HL-60 (cell line): ENCODE measurements at regions not wholly inside any gene's neighbourhood (a gene's known extent, or its start where the extent isn't known, plus 50 kb on each side); places are given as distances from the start of the nearest gene placed in this dataset.

Source experiments
- DNase-seq, 2 experiments: peaks; one replicate each; pipeline ENCODE4 v3.0.0-alpha.2; 2010 to 2020; ENCODE audit warnings: low read depth in 1 of 2, low spot score in 1 of 2
- H3K27ac ChIP-seq: fragments of 250-450 bp; sonication (Bioruptor Pico); replicated peaks from 2 replicates; pipeline ENCODE4 v1.5.1; 2020; ENCODE audit warnings: mild to moderate bottlenecking, moderate library complexity
- H3K27me3 ChIP-seq: fragments of 250-450 bp; sonication (Bioruptor Pico); 2 replicates; pipeline ENCODE4 v1.5.1; 2021; ENCODE audit warnings: mild to moderate bottlenecking, moderate library complexity; ENCODE audit not compliant: insufficient read depth, poor library complexity, severe bottlenecking
- H3K4me3 ChIP-seq: replicated peaks from 2 replicates; pipeline ENCODE4 v1.5.1; 2011; ENCODE audit warnings: mild to moderate bottlenecking, control low read depth, low read length; ENCODE audit not compliant: insufficient read depth
- CTCF ChIP-seq: IDR thresholded peaks from one replicate; pipeline ENCODE4 v1.5.1; 2011; ENCODE audit warnings: low read length, control low read depth, inconsistent platforms; ENCODE audit not compliant: insufficient read depth
- GABPA ChIP-seq: IDR thresholded peaks from 2 replicates; pipeline ENCODE4 v1.6.1; 2012; ENCODE audit warnings: low read depth
- POLR2AphosphoS5 ChIP-seq: IDR thresholded peaks from 2 replicates; pipeline ENCODE4 v1.6.1; 2012; ENCODE audit warnings: low read depth
- SPI1 ChIP-seq: IDR thresholded peaks from 2 replicates; pipeline ENCODE4 v1.6.1; 2012; ENCODE audit warnings: low read depth, mild to moderate bottlenecking, borderline replicate concordance
- TF ChIP-seq, protein P1 (sequence below): IDR thresholded peaks from 2 replicates; pipeline ENCODE4 v1.6.1; 2012; ENCODE audit warnings: low read depth; ENCODE audit not compliant: insufficient replicate concordance

- TF ChIP-seq, protein P1, sequence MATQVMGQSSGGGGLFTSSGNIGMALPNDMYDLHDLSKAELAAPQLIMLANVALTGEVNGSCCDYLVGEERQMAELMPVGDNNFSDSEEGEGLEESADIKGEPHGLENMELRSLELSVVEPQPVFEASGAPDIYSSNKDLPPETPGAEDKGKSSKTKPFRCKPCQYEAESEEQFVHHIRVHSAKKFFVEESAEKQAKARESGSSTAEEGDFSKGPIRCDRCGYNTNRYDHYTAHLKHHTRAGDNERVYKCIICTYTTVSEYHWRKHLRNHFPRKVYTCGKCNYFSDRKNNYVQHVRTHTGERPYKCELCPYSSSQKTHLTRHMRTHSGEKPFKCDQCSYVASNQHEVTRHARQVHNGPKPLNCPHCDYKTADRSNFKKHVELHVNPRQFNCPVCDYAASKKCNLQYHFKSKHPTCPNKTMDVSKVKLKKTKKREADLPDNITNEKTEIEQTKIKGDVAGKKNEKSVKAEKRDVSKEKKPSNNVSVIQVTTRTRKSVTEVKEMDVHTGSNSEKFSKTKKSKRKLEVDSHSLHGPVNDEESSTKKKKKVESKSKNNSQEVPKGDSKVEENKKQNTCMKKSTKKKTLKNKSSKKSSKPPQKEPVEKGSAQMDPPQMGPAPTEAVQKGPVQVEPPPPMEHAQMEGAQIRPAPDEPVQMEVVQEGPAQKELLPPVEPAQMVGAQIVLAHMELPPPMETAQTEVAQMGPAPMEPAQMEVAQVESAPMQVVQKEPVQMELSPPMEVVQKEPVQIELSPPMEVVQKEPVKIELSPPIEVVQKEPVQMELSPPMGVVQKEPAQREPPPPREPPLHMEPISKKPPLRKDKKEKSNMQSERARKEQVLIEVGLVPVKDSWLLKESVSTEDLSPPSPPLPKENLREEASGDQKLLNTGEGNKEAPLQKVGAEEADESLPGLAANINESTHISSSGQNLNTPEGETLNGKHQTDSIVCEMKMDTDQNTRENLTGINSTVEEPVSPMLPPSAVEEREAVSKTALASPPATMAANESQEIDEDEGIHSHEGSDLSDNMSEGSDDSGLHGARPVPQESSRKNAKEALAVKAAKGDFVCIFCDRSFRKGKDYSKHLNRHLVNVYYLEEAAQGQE = no peak
- Histone ChIP-seq H3K4me3 (no peak overlapping the region), H3K27me3 (no peaks in the 10 kb centered on the region), H3K27ac (no peak overlapping the region)
- no peak for DNase-seq
These were observed 444.4 kb downstream of the HDGFL1 start for GRCh38 chr6:23013776-23014175.

GRCh38 chr6:23016696-23017095 lies 447.3 kb downstream of the HDGFL1 start:
- Histone ChIP-seq H3K27ac (no peak overlapping the region), H3K4me3 (no peak overlapping the region), H3K27me3 (no peaks in the 10 kb centered on the region)
- no peak for DNase-seq
- TF ChIP-seq, protein P1 = no peak
- TF ChIP-seq CTCF = no peak
- TF ChIP-seq POLR2AphosphoS5 = no peak
- TF ChIP-seq GABPA = no peak
- TF ChIP-seq SPI1 = no peak

- TF ChIP-seq GABPA (no peak), SPI1 (no peak), POLR2AphosphoS5 (no peak), CTCF (no peak)
- TF ChIP-seq, protein P1 = no peak
- no peaks in the 10 kb centered on the region for H3K27me3 ChIP-seq
These were observed 452.1 kb downstream of the HDGFL1 start for GRCh38 chr6:23021487-23021886.

GRCh38 chr6:23027281-23027680 lies 457.9 kb downstream of the HDGFL1 start:
- DNase-seq = no peak
- no peak overlapping the region for H3K27ac ChIP-seq
- no peak for TF ChIP-seq POLR2AphosphoS5
- no peak for TF ChIP-seq CTCF
- TF ChIP-seq, protein P1 = no peak
- TF ChIP-seq GABPA = no peak
- no peak for TF ChIP-seq SPI1

More at GRCh38 chr6:23021487-23021886, 452.1 kb downstream of the HDGFL1 start:
- H3K4me3 ChIP-seq = no peak overlapping the region
- DNase-seq = no peak
- no peak overlapping the region for H3K27ac ChIP-seq

More at GRCh38 chr6:23027281-23027680, 457.9 kb downstream of the HDGFL1 start:
- H3K27me3 ChIP-seq = no peaks in the 10 kb centered on the region
- no peak overlapping the region for H3K4me3 ChIP-seq
